Kidney (tissue), 13 donors: ENCODE measurements at regions not wholly inside any gene's neighbourhood (a gene's known extent, or its start where the extent isn't known, plus 50 kb on each side); places are given as distances from the start of the nearest gene placed in this dataset.

Experiments
- DNase-seq, 5 donors: peaks; one replicate each; pipeline ENCODE4 v3.0.0-alpha.2; 2013 to 2020
- FAIRE-seq: peaks from 2 replicates; lab custom pipeline; 2012; peaks lifted over from hg19 to GRCh38; lab: Jason Lieb, UNC
- H3K27ac ChIP-seq, 2 donors: one replicate each; pipeline ENCODE4 v1.7.0; 2013; ENCODE audit warnings: low read depth in 2 of 2, low read length in 2 of 2, inconsistent platforms in 1 of 2
- H3K27me3 ChIP-seq: one replicate; pipeline ENCODE4 v1.7.1; 2013; ENCODE audit warnings: low read length, inconsistent platforms; ENCODE audit not compliant: control insufficient read depth, insufficient read depth
- H3K36me3 ChIP-seq, 3 donors: one replicate each; pipeline versions ENCODE4 v1.7.0 to v1.7.1; 2013; ENCODE audit warnings: low read length in 3 of 3, control low read depth in 1 of 3, inconsistent platforms in 1 of 3; ENCODE audit not compliant: insufficient read depth in 3 of 3, control insufficient read depth in 2 of 3
- H3K4me1 ChIP-seq, 3 donors: one replicate each; pipeline versions ENCODE4 v1.7.0 to v1.7.1; 2013; ENCODE audit warnings: low read length in 3 of 3, inconsistent platforms in 1 of 3, low read depth in 1 of 3; ENCODE audit not compliant: control insufficient read depth in 2 of 3, insufficient read depth in 2 of 3
- H3K4me3 ChIP-seq, 3 donors: one replicate each; pipeline versions ENCODE4 v1.7.0 to v1.8.1; 2013; ENCODE audit warnings: low read length in 3 of 3, control low read depth in 1 of 3, inconsistent platforms in 1 of 3
- H3K9ac ChIP-seq, 3 donors: one replicate each; pipeline versions ENCODE4 v1.7.0 to v1.7.1; 2013; ENCODE audit warnings: low read length in 3 of 3, control low read depth in 1 of 3, inconsistent platforms in 1 of 3
- H3K9me3 ChIP-seq, 3 donors: one replicate each; pipeline versions ENCODE4 v1.7.0 to v1.7.1; 2013; ENCODE audit warnings: low read length in 3 of 3, control low read depth in 1 of 3, inconsistent platforms in 1 of 3; ENCODE audit not compliant: control insufficient read depth in 2 of 3, insufficient read depth in 1 of 3
- intact Hi-C: fragments of 100-400 bp; cut with DNase I; formaldehyde crosslinking; loops from one replicate; pipeline ENCODE4 v1.11.1; 2022
- TF ChIP-seq, protein P1 (sequence below): IDR thresholded peaks from 3 replicates; pipeline ENCODE4 v1.5.1; 2012; ENCODE audit warnings: mild to moderate bottlenecking, moderate library complexity, borderline replicate concordance; ENCODE audit not compliant: insufficient read depth; ENCODE audit errors: extremely low read depth
- donor health status: control.
- donor health status: control.
- donor health status: control.
- donor health status: control.
- donor health status: control.
- donor health status: DM: yes; HTN: yes; CAD: no.
- donor health status: Normal renal cell carcinoma (clear cell type).

DNA sequence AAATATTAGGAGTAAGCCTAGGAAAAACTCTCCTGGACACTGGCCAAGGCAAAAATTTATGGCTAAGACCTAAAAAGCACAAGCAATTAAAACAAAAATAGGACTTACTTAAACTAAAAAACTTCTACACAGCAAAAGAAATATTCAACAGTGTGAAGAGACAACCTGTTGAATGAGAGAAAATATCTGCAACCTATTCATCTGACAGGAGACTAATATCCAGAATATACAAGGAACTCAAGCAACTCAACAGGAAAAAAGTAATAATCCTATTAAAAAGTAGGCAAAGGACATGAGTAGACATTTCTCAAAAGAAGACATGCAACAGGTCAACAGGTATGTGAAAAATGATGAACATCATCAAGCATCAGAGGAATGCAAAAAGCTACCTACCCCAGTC lies 431.1 kb downstream of the ZEB2 start:
- H3K9me3 ChIP-seq = no peaks in the 10 kb centered on the region
- no peak overlapping the region for H3K27ac ChIP-seq
- H3K27me3 ChIP-seq = no peaks in the 10 kb centered on the region
- H3K9ac ChIP-seq = no peak overlapping the region
- no peaks in the 10 kb centered on the region for H3K36me3 ChIP-seq
- intact Hi-C loops = no loop called here
- no peak for FAIRE-seq
- TF ChIP-seq, protein P1, sequence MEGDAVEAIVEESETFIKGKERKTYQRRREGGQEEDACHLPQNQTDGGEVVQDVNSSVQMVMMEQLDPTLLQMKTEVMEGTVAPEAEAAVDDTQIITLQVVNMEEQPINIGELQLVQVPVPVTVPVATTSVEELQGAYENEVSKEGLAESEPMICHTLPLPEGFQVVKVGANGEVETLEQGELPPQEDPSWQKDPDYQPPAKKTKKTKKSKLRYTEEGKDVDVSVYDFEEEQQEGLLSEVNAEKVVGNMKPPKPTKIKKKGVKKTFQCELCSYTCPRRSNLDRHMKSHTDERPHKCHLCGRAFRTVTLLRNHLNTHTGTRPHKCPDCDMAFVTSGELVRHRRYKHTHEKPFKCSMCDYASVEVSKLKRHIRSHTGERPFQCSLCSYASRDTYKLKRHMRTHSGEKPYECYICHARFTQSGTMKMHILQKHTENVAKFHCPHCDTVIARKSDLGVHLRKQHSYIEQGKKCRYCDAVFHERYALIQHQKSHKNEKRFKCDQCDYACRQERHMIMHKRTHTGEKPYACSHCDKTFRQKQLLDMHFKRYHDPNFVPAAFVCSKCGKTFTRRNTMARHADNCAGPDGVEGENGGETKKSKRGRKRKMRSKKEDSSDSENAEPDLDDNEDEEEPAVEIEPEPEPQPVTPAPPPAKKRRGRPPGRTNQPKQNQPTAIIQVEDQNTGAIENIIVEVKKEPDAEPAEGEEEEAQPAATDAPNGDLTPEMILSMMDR = no peak
- H3K4me3 ChIP-seq = no peak overlapping the region
- no peak for DNase-seq
- no peaks in the 10 kb centered on the region for H3K4me1 ChIP-seq

DNA sequence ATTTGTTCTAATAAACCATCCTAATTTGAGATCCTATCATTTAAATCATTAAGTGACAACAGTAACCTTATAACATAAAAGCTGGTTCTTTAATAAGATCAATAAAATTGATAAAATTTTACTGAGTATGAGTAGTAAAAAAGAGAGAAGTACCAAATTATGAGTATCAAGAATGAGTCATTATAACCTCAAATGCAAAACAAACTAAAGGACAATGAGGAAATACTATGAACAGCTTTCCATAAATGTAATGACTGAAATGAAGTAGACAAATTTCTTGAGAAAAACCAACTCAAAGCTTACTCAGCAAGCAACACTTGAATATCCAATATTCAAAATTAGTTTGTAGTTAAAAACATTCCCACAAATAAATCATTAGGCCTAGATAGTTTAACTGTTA lies 433.0 kb downstream of the ZEB2 start:
- Histone ChIP-seq H3K4me3 (no peak overlapping the region), H3K27me3 (no peaks in the 10 kb centered on the region), H3K27ac (no peak overlapping the region), H3K36me3 (no peaks in the 10 kb centered on the region), H3K9ac (no peak overlapping the region), H3K9me3 (no peaks in the 10 kb centered on the region), H3K4me1 (no peaks in the 10 kb centered on the region)
- intact Hi-C loops = no loop called here
- DNase-seq (no peak), FAIRE-seq (no peak)
- TF ChIP-seq, protein P1 = no peak

DNA sequence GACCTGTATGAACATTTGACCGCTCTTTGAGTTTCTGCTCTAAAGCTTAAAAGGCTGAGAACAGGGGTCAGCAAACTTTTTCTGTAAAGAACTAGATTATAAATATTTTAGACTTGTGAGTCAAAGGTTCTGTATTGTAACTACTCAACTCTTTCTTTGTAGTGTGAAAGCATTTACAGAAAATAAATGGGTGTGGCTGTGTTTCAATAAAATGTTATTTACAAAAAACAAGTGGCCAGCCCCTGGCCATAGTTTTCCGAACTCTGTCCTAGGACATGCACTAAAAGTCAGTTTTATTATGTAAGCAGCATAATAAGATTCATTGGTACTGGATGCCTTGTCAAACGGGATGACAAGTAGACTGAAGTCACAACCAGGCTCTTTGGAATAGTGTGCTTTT lies 434.9 kb downstream of the ZEB2 start:
- Histone ChIP-seq H3K27ac (no peak overlapping the region), H3K4me1 (no peaks in the 10 kb centered on the region), H3K9me3 (no peaks in the 10 kb centered on the region), H3K27me3 (no peaks in the 10 kb centered on the region), H3K4me3 (no peak overlapping the region), H3K36me3 (no peaks in the 10 kb centered on the region), H3K9ac (no peak overlapping the region)
- FAIRE-seq = no peak
- intact Hi-C loops = no loop called here
- TF ChIP-seq, protein P1 = no peak
- no peak for DNase-seq

DNA sequence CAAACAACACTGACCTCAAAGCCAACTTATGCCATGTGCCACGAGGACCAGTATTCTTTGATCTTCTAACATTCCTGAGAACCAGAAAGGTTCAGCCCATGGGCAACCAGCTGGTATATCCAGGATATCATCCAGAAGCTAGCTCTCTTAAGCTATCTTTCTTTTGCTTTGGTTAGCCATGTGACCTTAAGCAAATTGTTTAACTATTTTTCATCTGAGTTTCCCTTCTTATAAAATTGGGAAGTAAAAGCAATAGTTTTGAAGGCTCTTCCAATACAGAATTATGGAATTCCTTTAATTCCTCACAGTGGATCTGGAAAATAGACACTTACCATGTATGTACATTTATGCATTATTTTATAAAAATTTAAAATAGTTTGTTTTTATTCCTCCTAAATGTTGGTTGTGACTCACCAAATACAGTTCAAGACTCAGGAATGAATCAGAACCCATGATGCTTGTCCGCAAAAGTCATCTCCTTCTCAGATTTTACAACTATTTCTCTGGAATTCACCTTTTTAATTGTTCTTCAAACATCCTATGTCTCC lies 435.7 kb downstream of the ZEB2 start:
- no peaks in the 10 kb centered on the region for H3K36me3 ChIP-seq
- TF ChIP-seq, protein P1 = no peak
- FAIRE-seq = no peak
- H3K9me3 ChIP-seq = no peaks in the 10 kb centered on the region
- no peak overlapping the region for H3K4me3 ChIP-seq
- intact Hi-C loops = no loop called here
- H3K27ac ChIP-seq = no peak overlapping the region
- no peaks in the 10 kb centered on the region for H3K4me1 ChIP-seq
- H3K9ac ChIP-seq = no peak overlapping the region
- no peaks in the 10 kb centered on the region for H3K27me3 ChIP-seq
- no peak for DNase-seq
